ENCODE measurements at regions not wholly inside any gene's neighbourhood (a gene's known extent, or its start where the extent isn't known, plus 50 kb on each side); places are given as distances from the start of the nearest gene placed in this dataset.

GRCh38 chr16:26708428-26708827 lies 358.3 kb upstream of the C16orf82 start:
- in situ Hi-C loops (cut with MboI) (no loop called here), intact Hi-C loops (cut with micrococcal nuclease; ENCODE audit: unreplicated experiment) (no loop called here)
- TF ChIP-seq MTA3 (IDR thresholded peaks at IDR 0.05; ENCODE audit: borderline replicate concordance, low read length) (no peak), IRF5 (IDR thresholded peaks at IDR 0.05; ENCODE audit: borderline replicate concordance) (no peak), JUNB (IDR thresholded peaks at IDR 0.05) (no peak), ZZZ3 (IDR thresholded peaks at IDR 0.05; ENCODE audit: control insufficient read depth, insufficient read length, low read depth) (no peak), IRF3 (IDR thresholded peaks at IDR 0.05) (no peak)
- BruUV-seq (replicated peaks): no TSS peak
- H3K4me1 ChIP-seq (ENCODE audit: control insufficient read depth, insufficient read depth, low read length): no peaks in the 10 kb centered on the region
- no peak for FAIRE-seq
- no peak overlapping the region for H3K4me3 ChIP-seq
- H4K20me1 ChIP-seq (ENCODE audit: control insufficient read depth, insufficient read depth): no peaks in the 10 kb centered on the region
- H3K79me2 ChIP-seq (ENCODE audit: control insufficient read depth, insufficient read depth, low read length): no peaks in the 10 kb centered on the region
- no peaks in the 10 kb centered on the region for H3K9me3 ChIP-seq (replicated peaks; ENCODE audit: control insufficient read depth, insufficient read depth, low read length)
- ChIA-PET RAD21 (ENCODE audit: unreplicated experiment) (no interaction called here), POLR2A (no interaction called here), CTCF (interaction anchor here (1.1 kb wide), 1 partner anchor 47 kb away, joined by 4 read pairs; no protein-coding TSS in a partner anchor), SMC1A (ENCODE audit: uncharacterized antibody, unreplicated experiment) (no interaction called here)
- H2AFZ ChIP-seq (ENCODE audit: control insufficient read depth, low read depth, low read length): no peak overlapping the region
- H3K36me3 ChIP-seq (ENCODE audit: control insufficient read depth in 2 of 2, insufficient read depth in 2 of 2, low read length in 1 of 2): no peaks in the 10 kb centered on the region
- 25% methylated on average over 2 of the region's 2 CpGs for WGBS (ENCODE audit: insufficient coverage, insufficient replicate concordance, low lambda C conversion rate, missing lambda C conversion rate)
- no peak for DNase-seq (ENCODE audit: low read depth, low spot score)
- H3K9ac ChIP-seq (ENCODE audit: control insufficient read depth, insufficient read depth, low read length): no peak overlapping the region
- no peak overlapping the region for H3K27ac ChIP-seq (ENCODE audit: control insufficient read depth, insufficient read depth)
- ATAC-seq: no peak
- no peaks in the 10 kb centered on the region for H3K27me3 ChIP-seq (replicated peaks in 1 of 2; ENCODE audit: control insufficient read depth in 2 of 2, insufficient read depth in 2 of 2, low read length in 1 of 2)
- no peak overlapping the region for H3K4me2 ChIP-seq (ENCODE audit: control insufficient read depth, insufficient read depth)

- Histone ChIP-seq H3K9ac (ENCODE audit: control insufficient read depth, insufficient read depth, low read length) (no peak overlapping the region), H3K4me3 (no peak overlapping the region), H3K36me3 (ENCODE audit: control insufficient read depth in 2 of 2, insufficient read depth in 2 of 2, low read length in 1 of 2) (no peaks in the 10 kb centered on the region), H3K4me2 (ENCODE audit: control insufficient read depth, insufficient read depth) (no peak overlapping the region), H3K79me2 (ENCODE audit: control insufficient read depth, insufficient read depth, low read length) (no peaks in the 10 kb centered on the region), H3K27ac (ENCODE audit: control insufficient read depth, insufficient read depth) (no peak overlapping the region), H3K9me3 (replicated peaks; ENCODE audit: control insufficient read depth, insufficient read depth, low read length) (no peaks in the 10 kb centered on the region), H3K4me1 (ENCODE audit: control insufficient read depth, insufficient read depth, low read length) (no peaks in the 10 kb centered on the region), H3K27me3 (replicated peaks in 1 of 2; ENCODE audit: control insufficient read depth in 2 of 2, insufficient read depth in 2 of 2, low read length in 1 of 2) (no peaks in the 10 kb centered on the region), H2AFZ (ENCODE audit: control insufficient read depth, low read depth, low read length) (no peak overlapping the region), H4K20me1 (ENCODE audit: control insufficient read depth, insufficient read depth) (no peaks in the 10 kb centered on the region)
- ATAC-seq: no peak
- in situ Hi-C loops (cut with MboI) (no loop called here), intact Hi-C loops (cut with micrococcal nuclease; ENCODE audit: unreplicated experiment) (no loop called here)
- no TSS peak for BruUV-seq (replicated peaks)
- CTCF ChIA-PET: interaction anchor here (1.1 kb wide), 1 partner anchor 46 kb away, joined by 4 read pairs; no protein-coding TSS in a partner anchor
- POLR2A ChIA-PET: no interaction called here
- no peak for FAIRE-seq
- 6% methylated on average over 6 of the region's 6 CpGs for WGBS (ENCODE audit: insufficient coverage, insufficient replicate concordance, low lambda C conversion rate, missing lambda C conversion rate)
- SMC1A ChIA-PET (ENCODE audit: uncharacterized antibody, unreplicated experiment): no interaction called here
- RAD21 ChIA-PET (ENCODE audit: unreplicated experiment): no interaction called here
- no peak for DNase-seq (ENCODE audit: low read depth, low spot score)
- TF ChIP-seq WRNIP1 (IDR thresholded peaks at IDR 0.05; ENCODE audit: borderline replicate concordance, low read depth, low read length): no peak
- TF ChIP-seq PRDM15 (CRISPR knock-in tag; IDR thresholded peaks at IDR 0.05): no peak
- no peak for TF ChIP-seq NFXL1 (IDR thresholded peaks at IDR 0.05; ENCODE audit: borderline replicate concordance)
- no peak for TF ChIP-seq TARDBP (IDR thresholded peaks at IDR 0.05; ENCODE audit: borderline replicate concordance)
- TF ChIP-seq CHD2 (IDR thresholded peaks at IDR 0.05; ENCODE audit: borderline replicate concordance, low read depth, low read length): no peak
- TF ChIP-seq RCOR1 (conservative IDR thresholded peaks at IDR 0.05; ENCODE audit: low read depth, low read length): no peak
- no peak for TF ChIP-seq IRF4 (IDR thresholded peaks at IDR 0.05; ENCODE audit: low read depth, low read length)
- TF ChIP-seq RFX5 (IDR thresholded peaks at IDR 0.05; ENCODE audit: low read depth, low read length): no peak
Observed at GRCh38 chr16:26709175-26709574, 357.6 kb upstream of the C16orf82 start.

Data from GM12878 (cell line).